Nephron (organoid): ENCODE measurements at regions not wholly inside any gene's neighbourhood (a gene's known extent, or its start where the extent isn't known, plus 50 kb on each side); places are given as distances from the start of the nearest gene placed in this dataset.

Experiments
- H3K27ac Mint-ChIP-seq, 3 experiments: 2 replicates each; pipeline ENCODE4 v1.8.0; 2020; ENCODE audit warnings: mixed read lengths in 3 of 3, mild to moderate bottlenecking in 2 of 3, moderate library complexity in 1 of 3
- H3K27me3 Mint-ChIP-seq: 2 replicates; pipeline ENCODE4 v1.8.0; 2021; ENCODE audit warnings: low read depth, mild to moderate bottlenecking, moderate library complexity, mixed read lengths
- H3K36me3 Mint-ChIP-seq: 2 replicates; pipeline ENCODE4 v1.8.0; 2020; ENCODE audit warnings: low read depth, mixed read lengths
- H3K4me1 Mint-ChIP-seq: 2 replicates; pipeline ENCODE4 v1.8.0; 2020; ENCODE audit warnings: mixed read lengths
- H3K4me3 Mint-ChIP-seq, 3 experiments: 2 replicates each; pipeline ENCODE4 v1.8.0; 2020; ENCODE audit warnings: mild to moderate bottlenecking in 3 of 3, mixed read lengths in 3 of 3, moderate library complexity in 2 of 3
- H3K9me3 Mint-ChIP-seq: 2 replicates; pipeline ENCODE4 v1.8.0; 2020; ENCODE audit warnings: mixed read lengths
- TF ChIP-seq, protein P1 (sequence below), 3 experiments: fragments of 200-600 bp; sonication (generic); IDR thresholded peaks; one replicate each; pipeline ENCODE4 v1.5.0; 2021; ENCODE audit warnings: antibody characterized with exemption in 3 of 3; ENCODE audit not compliant: unreplicated experiment in 3 of 3

- H3K4me1 Mint-ChIP-seq = peaks cover 18% of the 10 kb centered on the region
- TF ChIP-seq, protein P1, sequence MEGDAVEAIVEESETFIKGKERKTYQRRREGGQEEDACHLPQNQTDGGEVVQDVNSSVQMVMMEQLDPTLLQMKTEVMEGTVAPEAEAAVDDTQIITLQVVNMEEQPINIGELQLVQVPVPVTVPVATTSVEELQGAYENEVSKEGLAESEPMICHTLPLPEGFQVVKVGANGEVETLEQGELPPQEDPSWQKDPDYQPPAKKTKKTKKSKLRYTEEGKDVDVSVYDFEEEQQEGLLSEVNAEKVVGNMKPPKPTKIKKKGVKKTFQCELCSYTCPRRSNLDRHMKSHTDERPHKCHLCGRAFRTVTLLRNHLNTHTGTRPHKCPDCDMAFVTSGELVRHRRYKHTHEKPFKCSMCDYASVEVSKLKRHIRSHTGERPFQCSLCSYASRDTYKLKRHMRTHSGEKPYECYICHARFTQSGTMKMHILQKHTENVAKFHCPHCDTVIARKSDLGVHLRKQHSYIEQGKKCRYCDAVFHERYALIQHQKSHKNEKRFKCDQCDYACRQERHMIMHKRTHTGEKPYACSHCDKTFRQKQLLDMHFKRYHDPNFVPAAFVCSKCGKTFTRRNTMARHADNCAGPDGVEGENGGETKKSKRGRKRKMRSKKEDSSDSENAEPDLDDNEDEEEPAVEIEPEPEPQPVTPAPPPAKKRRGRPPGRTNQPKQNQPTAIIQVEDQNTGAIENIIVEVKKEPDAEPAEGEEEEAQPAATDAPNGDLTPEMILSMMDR (IDR thresholded peaks at IDR 0.05; ENCODE audit: unreplicated experiment in 3 of 3) = no peak
- no peak overlapping the region for H3K27ac Mint-ChIP-seq
- H3K36me3 Mint-ChIP-seq = no peaks in the 10 kb centered on the region
- peaks cover 22% of the 10 kb centered on the region for H3K9me3 Mint-ChIP-seq
- no peaks in the 10 kb centered on the region for H3K27me3 Mint-ChIP-seq
- no peak overlapping the region for H3K4me3 Mint-ChIP-seq
Observed at GRCh38 chr5:113721171-113721570, 207.7 kb downstream of the YTHDC2 start.

DNA sequence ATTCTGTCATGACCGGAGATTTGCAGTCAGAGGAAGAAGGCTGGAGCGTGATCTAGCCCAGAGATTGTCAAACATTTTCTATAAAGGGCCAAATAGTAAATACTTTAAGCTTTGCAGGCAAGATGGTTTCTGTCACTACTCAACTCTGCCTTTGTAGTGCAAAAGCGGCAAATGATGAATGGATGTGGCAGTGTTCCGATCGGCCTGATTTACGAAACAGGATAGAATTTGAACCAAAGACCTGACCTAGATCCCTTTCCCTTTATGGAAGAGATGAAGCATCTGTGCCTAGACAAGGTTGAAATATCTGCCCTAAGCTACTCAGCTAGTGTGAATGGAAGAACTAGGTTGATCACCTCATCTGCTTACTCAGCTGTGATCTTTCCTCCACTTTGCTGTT, 209.5 kb downstream of the YTHDC2 start:
- TF ChIP-seq, protein P1 (IDR thresholded peaks at IDR 0.05; ENCODE audit: unreplicated experiment in 3 of 3) = no peak
- peak overlapping the region; percentile 84 to 97 (median 87) for H3K27ac Mint-ChIP-seq
- H3K4me3 Mint-ChIP-seq = no peak overlapping the region
- peaks cover 18% of the 10 kb centered on the region for H3K4me1 Mint-ChIP-seq
- H3K9me3 Mint-ChIP-seq = peaks cover 23% of the 10 kb centered on the region
- H3K27me3 Mint-ChIP-seq = no peaks in the 10 kb centered on the region
- no peaks in the 10 kb centered on the region for H3K36me3 Mint-ChIP-seq

GRCh38 chr5:113735751-113736150, 222.3 kb downstream of the YTHDC2 start:
- Mint-ChIP-seq H3K36me3 (no peaks in the 10 kb centered on the region), H3K4me1 (peaks cover 17% of the 10 kb centered on the region), H3K27ac (peak overlapping the region in 1 of 3 experiments; percentile 24), H3K4me3 (no peak overlapping the region), H3K27me3 (peaks cover 4% of the 10 kb centered on the region), H3K9me3 (no peaks in the 10 kb centered on the region)
- TF ChIP-seq, protein P1 (IDR thresholded peaks at IDR 0.05; ENCODE audit: unreplicated experiment in 3 of 3) = no peak

DNA sequence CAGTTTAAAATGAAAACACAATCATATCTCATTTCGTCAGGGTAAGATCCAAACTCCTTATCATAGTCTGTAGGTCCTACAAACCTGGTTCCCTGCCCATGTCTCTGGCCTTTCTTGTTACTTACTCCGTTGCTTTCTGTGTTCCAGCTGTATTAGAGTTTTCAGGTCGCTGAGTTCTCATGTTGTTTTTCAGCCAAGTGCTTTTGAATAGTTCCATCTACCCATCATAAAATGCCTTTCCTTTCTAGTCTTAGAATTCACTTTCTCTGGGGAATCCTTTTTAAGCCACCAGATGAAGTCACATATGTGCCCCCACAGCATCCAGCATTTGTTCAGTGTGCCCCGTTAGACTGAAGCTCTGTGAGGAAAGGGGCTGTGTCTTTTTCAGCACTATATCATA, 228.7 kb downstream of the YTHDC2 start:
- Mint-ChIP-seq H3K4me3 (no peak overlapping the region), H3K36me3 (no peaks in the 10 kb centered on the region), H3K9me3 (no peaks in the 10 kb centered on the region), H3K27me3 (no peaks in the 10 kb centered on the region), H3K4me1 (peaks cover 24% of the 10 kb centered on the region), H3K27ac (peak overlapping the region; percentile 2 to 23 (median 3))
- TF ChIP-seq, protein P1 (IDR thresholded peaks at IDR 0.05; ENCODE audit: unreplicated experiment in 3 of 3) = no peak

DNA sequence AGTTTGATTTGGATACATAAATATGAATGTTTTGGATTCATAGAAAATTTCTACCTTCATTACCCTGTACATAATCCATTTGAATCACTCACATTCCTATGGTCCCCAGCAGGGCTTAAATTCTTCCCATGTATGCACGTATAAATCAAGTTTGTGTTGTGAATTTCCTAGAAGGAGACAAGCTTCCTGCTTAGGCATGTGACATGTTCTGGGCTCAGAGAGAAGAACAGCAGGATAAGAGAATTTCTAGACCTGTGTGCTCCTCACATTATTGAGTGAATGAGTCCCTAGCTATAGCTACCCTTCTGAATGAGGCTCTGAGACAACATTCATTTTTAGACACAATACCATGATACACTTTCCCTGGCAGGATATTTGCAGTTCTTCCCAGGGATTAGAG, 229.1 kb downstream of the YTHDC2 start:
- H3K4me3 Mint-ChIP-seq = no peak overlapping the region
- peaks cover 20% of the 10 kb centered on the region for H3K4me1 Mint-ChIP-seq
- TF ChIP-seq, protein P1 (IDR thresholded peaks at IDR 0.05; ENCODE audit: unreplicated experiment in 3 of 3) = no peak
- H3K27me3 Mint-ChIP-seq = no peaks in the 10 kb centered on the region
- H3K27ac Mint-ChIP-seq = peak overlapping the region in 1 of 3 experiments; percentile 23
- H3K9me3 Mint-ChIP-seq = no peaks in the 10 kb centered on the region
- no peaks in the 10 kb centered on the region for H3K36me3 Mint-ChIP-seq

- Mint-ChIP-seq H3K4me3 (no peak overlapping the region), H3K36me3 (no peaks in the 10 kb centered on the region), H3K27me3 (no peaks in the 10 kb centered on the region), H3K9me3 (no peaks in the 10 kb centered on the region), H3K4me1 (no peaks in the 10 kb centered on the region), H3K27ac (no peak overlapping the region)
- TF ChIP-seq, protein P1 (IDR thresholded peaks at IDR 0.05; ENCODE audit: unreplicated experiment in 3 of 3) = no peak
Observed at GRCh38 chr5:113748403-113748802, 234.9 kb downstream of the YTHDC2 start.
